ENCODE measurements at regions not wholly inside any gene's neighbourhood (a gene's known extent, or its start where the extent isn't known, plus 50 kb on each side); places are given as distances from the start of the nearest gene placed in this dataset.
A peak's percentile ranks its signal among the peaks of the same experiment; 100 is the strongest.

DNA sequence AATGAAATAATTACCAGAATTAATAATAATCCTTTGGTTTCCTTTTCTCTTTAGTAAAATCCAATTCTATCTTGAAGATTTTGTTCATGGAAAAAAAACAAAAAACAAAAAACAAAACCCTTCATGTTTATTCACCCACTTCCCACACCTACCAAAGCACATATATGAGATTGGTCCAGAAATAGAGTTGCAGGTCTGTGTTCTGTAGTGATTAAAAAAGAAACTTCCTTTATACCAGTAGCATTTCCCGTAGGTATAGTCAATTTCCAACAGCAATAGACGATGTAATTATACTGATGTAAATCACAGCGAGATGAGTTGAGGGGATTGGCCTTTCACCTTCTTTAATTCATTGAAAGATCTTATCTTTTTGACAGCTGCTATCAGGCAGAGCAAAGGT, 194.6 kb downstream of the SOX2 start:
- no peak overlapping the region for H3K4me3 ChIP-seq (ENCODE audit: low read depth, low read length, poor library complexity, severe bottlenecking)
- no peaks in the 10 kb centered on the region for H3K27me3 ChIP-seq (ENCODE audit: insufficient read depth, low read length)
- peaks cover 43% of the 10 kb centered on the region for H3K4me1 ChIP-seq (ENCODE audit: insufficient read depth, low read length, severe bottlenecking)
- H3K9ac ChIP-seq (ENCODE audit: low read length), result no peak overlapping the region
- H3K27ac ChIP-seq (ENCODE audit: low read depth, low read length, poor library complexity, severe bottlenecking), result peak overlapping the region; percentile 56
- no peak overlapping the region for H2AFZ ChIP-seq (ENCODE audit: low read length)
- no peaks in the 10 kb centered on the region for H3K9me3 ChIP-seq (ENCODE audit: low read length)
- H4K20me1 ChIP-seq (ENCODE audit: insufficient read depth, low read length), result no peaks in the 10 kb centered on the region
- no peaks in the 10 kb centered on the region for H3K9me2 ChIP-seq (ENCODE audit: low read depth, low read length)
- no peaks in the 10 kb centered on the region for H3F3A ChIP-seq (ENCODE audit: insufficient read depth, low read length)
- TF ChIP-seq EZH2 (IDR thresholded peaks at IDR 0.05; ENCODE audit: borderline replicate concordance, low read length) (no peak), CTCF (IDR thresholded peaks at IDR 0.05; ENCODE audit: low read length) (no peak)
- H3K79me2 ChIP-seq (ENCODE audit: insufficient read depth, low read length), result no peaks in the 10 kb centered on the region
- H3K4me2 ChIP-seq (ENCODE audit: low read length), result no peak overlapping the region
- H3K36me3 ChIP-seq (ENCODE audit: insufficient read depth, low read length), result no peaks in the 10 kb centered on the region; the same call in 1 of the 2 replicates

DNA sequence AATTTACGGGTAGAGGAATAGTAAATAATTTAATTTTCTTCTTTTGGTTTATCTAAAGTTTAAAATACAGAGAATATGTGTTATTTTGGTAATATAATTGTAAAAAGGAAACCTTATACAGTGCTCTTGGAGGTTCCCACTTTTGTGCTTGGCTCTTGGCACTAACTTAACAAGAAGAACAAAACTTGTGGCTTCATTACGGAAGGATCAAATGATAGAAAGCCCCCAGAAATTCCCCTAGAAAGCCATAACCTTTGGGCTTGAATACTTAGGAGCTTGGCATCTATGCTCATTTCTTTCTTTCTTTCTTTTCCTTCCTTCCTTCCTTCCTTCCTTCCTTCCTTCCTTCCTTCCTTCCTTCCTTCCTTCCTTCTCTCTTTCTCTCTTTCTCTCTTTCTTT, 197.5 kb downstream of the SOX2 start:
- no peak for TF ChIP-seq CTCF (IDR thresholded peaks at IDR 0.05; ENCODE audit: low read length)
- TF ChIP-seq EZH2 (IDR thresholded peaks at IDR 0.05; ENCODE audit: borderline replicate concordance, low read length), result no peak
- no peaks in the 10 kb centered on the region; the same call in 1 of the 2 replicates for H3K36me3 ChIP-seq (ENCODE audit: insufficient read depth, low read length)

GRCh38 chr3:181912384-181912783, 200.7 kb downstream of the SOX2 start:
- no peaks in the 10 kb centered on the region for H3K9me2 ChIP-seq (ENCODE audit: low read depth, low read length)
- peaks cover 81% of the 10 kb centered on the region for H3K4me1 ChIP-seq (ENCODE audit: insufficient read depth, low read length, severe bottlenecking)
- 0 out of 2 replicates have a peak overlapping the region, but pooled peaks have one; percentile 4 for H3K4me2 ChIP-seq (ENCODE audit: low read length)
- no peaks in the 10 kb centered on the region for H3K79me2 ChIP-seq (ENCODE audit: insufficient read depth, low read length)
- H3K27me3 ChIP-seq (ENCODE audit: insufficient read depth, low read length), result no peaks in the 10 kb centered on the region
- no peak for TF ChIP-seq EZH2 (IDR thresholded peaks at IDR 0.05; ENCODE audit: borderline replicate concordance, low read length)
- no peak for TF ChIP-seq CTCF (IDR thresholded peaks at IDR 0.05; ENCODE audit: low read length)
- no peaks in the 10 kb centered on the region for H3F3A ChIP-seq (ENCODE audit: insufficient read depth, low read length)
- H2AFZ ChIP-seq (ENCODE audit: low read length), result no peak overlapping the region
- no peaks in the 10 kb centered on the region for H3K9me3 ChIP-seq (ENCODE audit: low read length)
- no peaks in the 10 kb centered on the region; the same call in 1 of the 2 replicates for H3K36me3 ChIP-seq (ENCODE audit: insufficient read depth, low read length)
- H3K9ac ChIP-seq (ENCODE audit: low read length), result no peak overlapping the region
- H4K20me1 ChIP-seq (ENCODE audit: insufficient read depth, low read length), result no peaks in the 10 kb centered on the region
- peak overlapping the region; percentile 39 for H3K27ac ChIP-seq (ENCODE audit: low read depth, low read length, poor library complexity, severe bottlenecking)
- no peak overlapping the region for H3K4me3 ChIP-seq (ENCODE audit: low read depth, low read length, poor library complexity, severe bottlenecking)

More for the DNA sequence above, 197.5 kb downstream of the SOX2 start:
- no peaks in the 10 kb centered on the region for H4K20me1 ChIP-seq (ENCODE audit: insufficient read depth, low read length)
- no peaks in the 10 kb centered on the region for H3K79me2 ChIP-seq (ENCODE audit: insufficient read depth, low read length)
- H3F3A ChIP-seq (ENCODE audit: insufficient read depth, low read length), result no peaks in the 10 kb centered on the region
- H3K27ac ChIP-seq (ENCODE audit: low read depth, low read length, poor library complexity, severe bottlenecking), result peak overlapping the region; percentile 26
- H3K9me2 ChIP-seq (ENCODE audit: low read depth, low read length), result no peaks in the 10 kb centered on the region
- H2AFZ ChIP-seq (ENCODE audit: low read length), result no peak overlapping the region
- H3K9ac ChIP-seq (ENCODE audit: low read length), result no peak overlapping the region
- H3K4me1 ChIP-seq (ENCODE audit: insufficient read depth, low read length, severe bottlenecking), result peaks cover 65% of the 10 kb centered on the region
- no peak overlapping the region for H3K4me2 ChIP-seq (ENCODE audit: low read length)
- H3K9me3 ChIP-seq (ENCODE audit: low read length), result no peaks in the 10 kb centered on the region
- H3K4me3 ChIP-seq (ENCODE audit: low read depth, low read length, poor library complexity, severe bottlenecking), result no peak overlapping the region
- H3K27me3 ChIP-seq (ENCODE audit: insufficient read depth, low read length), result no peaks in the 10 kb centered on the region

Measured in OCI-LY1 (cell line).